Neutrophil (primary cell): ENCODE measurements at regions not wholly inside any gene's neighbourhood (a gene's known extent, or its start where the extent isn't known, plus 50 kb on each side); places are given as distances from the start of the nearest gene placed in this dataset.

Experiments
- H3K27ac ChIP-seq: fragments of 200-600 bp; sonication (generic); 2 replicates; pipeline ENCODE4 v1.5.1; 2016; ENCODE audit warnings: mild to moderate bottlenecking, moderate library complexity
- H3K27me3 ChIP-seq: fragments of 200-600 bp; sonication (generic); 2 replicates; pipeline ENCODE4 v1.6.0; 2016; ENCODE audit warnings: mild to moderate bottlenecking
- H3K36me3 ChIP-seq: fragments of 200-600 bp; sonication (generic); 2 replicates; pipeline ENCODE4 v1.5.1; 2017
- H3K4me1 ChIP-seq, 2 experiments: fragments of 200-600 bp in 1 of 2; sonication (generic) in 1 of 2; 1 replicate in 1 of 2; 2 replicates in 1 of 2; pipeline versions ENCODE4 v1.5.1 to v1.6.1; 2013 to 2016; ENCODE audit warnings: low read depth in 1 of 2, low read length in 1 of 2, mild to moderate bottlenecking in 1 of 2, moderate library complexity in 1 of 2; ENCODE audit not compliant: control insufficient read depth in 1 of 2, insufficient read depth in 1 of 2
- H3K4me3 ChIP-seq, 2 experiments: fragments of 200-600 bp in 1 of 2; sonication (generic) in 1 of 2; 1 replicate in 1 of 2; 2 replicates in 1 of 2; pipeline ENCODE4 v1.5.1; 2013 to 2016; ENCODE audit warnings: low read depth in 1 of 2, low read length in 1 of 2, mild to moderate bottlenecking in 1 of 2, moderate library complexity in 1 of 2
- H3K9me3 ChIP-seq: fragments of 200-600 bp; sonication (generic); 2 replicates; pipeline ENCODE4 v1.5.1; 2016
- CTCF ChIP-seq: fragments of 200-600 bp; sonication (generic); IDR thresholded peaks from 2 replicates; pipeline ENCODE4 v1.5.1; 2016; ENCODE audit warnings: antibody characterized with exemption

GRCh38 chr9:78397045-78397444 lies 100.1 kb downstream of the PSAT1 start:
- H3K36me3 ChIP-seq: no peaks in the 10 kb centered on the region
- H3K27ac ChIP-seq: no peak overlapping the region
- no peaks in the 10 kb centered on the region for H3K27me3 ChIP-seq
- no peak for TF ChIP-seq CTCF
- H3K9me3 ChIP-seq: peaks cover 7% of the 10 kb centered on the region
- H3K4me3 ChIP-seq: no peak overlapping the region
- no peaks in the 10 kb centered on the region for H3K4me1 ChIP-seq

- H3K36me3 ChIP-seq: no peaks in the 10 kb centered on the region
- TF ChIP-seq CTCF: no peak
- no peaks in the 10 kb centered on the region for H3K4me1 ChIP-seq
- H3K4me3 ChIP-seq: no peak overlapping the region
- peaks cover 7% of the 10 kb centered on the region for H3K9me3 ChIP-seq
- H3K27ac ChIP-seq: no peak overlapping the region
- H3K27me3 ChIP-seq: no peaks in the 10 kb centered on the region
Observed at GRCh38 chr9:78397454-78397853, 100.5 kb downstream of the PSAT1 start.

GRCh38 chr9:78399153-78399552 lies 102.2 kb downstream of the PSAT1 start:
- H3K27ac ChIP-seq: no peak overlapping the region
- no peak overlapping the region for H3K4me3 ChIP-seq
- no peaks in the 10 kb centered on the region for H3K27me3 ChIP-seq
- no peak for TF ChIP-seq CTCF
- no peaks in the 10 kb centered on the region for H3K36me3 ChIP-seq
- no peaks in the 10 kb centered on the region for H3K4me1 ChIP-seq
- H3K9me3 ChIP-seq: peaks cover 7% of the 10 kb centered on the region

- Histone ChIP-seq H3K36me3 (no peaks in the 10 kb centered on the region), H3K9me3 (peaks cover 1% of the 10 kb centered on the region), H3K4me1 (peaks cover 0 to under 1% of the 10 kb centered on the region in 2 experiments), H3K27ac (no peak overlapping the region), H3K27me3 (no peaks in the 10 kb centered on the region), H3K4me3 (no peak overlapping the region)
- TF ChIP-seq CTCF: no peak
Observed at GRCh38 chr9:78400496-78400895, 103.6 kb downstream of the PSAT1 start.

- peaks cover 0 to 17% of the 10 kb centered on the region in 2 experiments for H3K4me1 ChIP-seq
- no peaks in the 10 kb centered on the region for H3K36me3 ChIP-seq
- H3K27me3 ChIP-seq: no peaks in the 10 kb centered on the region
- no peaks in the 10 kb centered on the region for H3K9me3 ChIP-seq
- H3K4me3 ChIP-seq: no peak overlapping the region
- H3K27ac ChIP-seq: no peak overlapping the region
- no peak for TF ChIP-seq CTCF
Observed at GRCh38 chr9:78405461-78405860, 108.5 kb downstream of the PSAT1 start.

- TF ChIP-seq CTCF: no peak
- Histone ChIP-seq H3K4me1 (peaks cover 0 to 17% of the 10 kb centered on the region in 2 experiments), H3K9me3 (no peaks in the 10 kb centered on the region), H3K36me3 (no peaks in the 10 kb centered on the region), H3K27me3 (no peaks in the 10 kb centered on the region), H3K4me3 (no peak overlapping the region), H3K27ac (no peak overlapping the region)
Observed at GRCh38 chr9:78406146-78406545, 109.2 kb downstream of the PSAT1 start.
